GM21576 (cell line): ENCODE measurements at regions not wholly inside any gene's neighbourhood (a gene's known extent, or its start where the extent isn't known, plus 50 kb on each side); places are given as distances from the start of the nearest gene placed in this dataset.

Source experiments
- ATAC-seq: cut with Tn5 transposase; IDR thresholded peaks from one replicate; pipeline ENCODE4 v1.9.1; 2021; ENCODE audit warnings: mild to moderate bottlenecking, moderate library complexity; ENCODE audit not compliant: unreplicated experiment

DNA sequence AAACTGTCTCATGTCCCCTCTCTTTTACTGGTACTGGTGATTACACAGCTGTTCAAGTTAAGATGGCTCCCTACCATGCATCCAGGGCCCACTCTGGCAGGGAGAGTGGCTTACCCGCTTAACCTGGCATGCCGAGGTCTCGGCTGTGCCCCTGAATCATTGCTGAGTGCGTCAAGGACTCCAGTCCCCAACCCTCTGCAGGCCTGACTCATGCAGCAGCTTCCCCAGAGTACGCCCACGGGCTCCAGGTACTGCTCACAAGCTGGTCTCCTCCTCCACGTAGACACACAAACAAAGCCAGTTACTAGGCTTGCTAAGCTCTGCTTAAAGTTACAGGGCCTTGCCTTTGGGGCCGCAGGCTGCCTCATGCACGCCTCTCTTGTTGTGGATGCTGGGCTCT is 447.4 kb downstream of the COG6 start:
- ATAC-seq: no peak

DNA sequence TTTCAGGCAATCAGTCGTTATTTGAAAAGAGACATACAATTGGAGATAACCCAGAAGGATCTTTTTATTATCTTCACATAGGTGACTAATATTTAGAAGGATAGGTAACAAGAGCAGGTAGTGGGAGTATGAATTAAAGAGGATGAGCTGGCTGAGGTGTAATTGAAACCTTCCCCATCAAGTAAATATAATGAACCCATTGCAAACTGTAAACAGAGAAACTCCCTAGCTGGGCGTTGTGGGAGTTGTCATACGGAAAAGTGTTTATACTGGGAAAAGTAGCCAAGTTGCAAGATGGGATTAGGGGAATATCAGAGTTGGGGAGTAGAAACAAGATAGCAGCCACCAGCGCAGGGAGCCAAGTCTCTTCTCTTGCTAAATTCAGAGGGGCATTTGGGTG is 448.4 kb downstream of the COG6 start:
- ATAC-seq: no peak

DNA sequence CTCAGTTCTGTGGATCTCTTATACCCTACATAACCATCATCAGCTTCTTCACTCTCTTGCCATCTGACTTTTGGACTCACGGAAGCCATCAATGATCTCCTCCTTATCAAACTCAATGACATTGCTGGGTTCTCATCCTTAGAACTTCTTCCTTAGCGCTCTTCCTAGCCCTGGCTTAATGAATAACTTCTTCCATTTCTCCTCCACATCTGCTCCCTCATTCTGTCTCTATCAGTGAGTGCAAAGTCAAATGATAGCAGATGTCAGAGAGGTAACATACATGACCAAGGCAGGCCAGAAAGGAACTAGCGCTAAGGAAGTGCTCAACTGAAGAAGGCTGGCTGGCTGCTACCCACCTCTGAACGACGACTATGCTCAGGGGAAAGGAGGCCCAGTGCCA is 449.8 kb downstream of the COG6 start:
- ATAC-seq: no peak

- ATAC-seq: no peak
Measured at GRCh38 chr13:40109351-40109844, 453.9 kb downstream of the COG6 start.

- ATAC-seq: no peak
Measured at GRCh38 chr13:40113643-40114304, 458.3 kb downstream of the COG6 start.

DNA sequence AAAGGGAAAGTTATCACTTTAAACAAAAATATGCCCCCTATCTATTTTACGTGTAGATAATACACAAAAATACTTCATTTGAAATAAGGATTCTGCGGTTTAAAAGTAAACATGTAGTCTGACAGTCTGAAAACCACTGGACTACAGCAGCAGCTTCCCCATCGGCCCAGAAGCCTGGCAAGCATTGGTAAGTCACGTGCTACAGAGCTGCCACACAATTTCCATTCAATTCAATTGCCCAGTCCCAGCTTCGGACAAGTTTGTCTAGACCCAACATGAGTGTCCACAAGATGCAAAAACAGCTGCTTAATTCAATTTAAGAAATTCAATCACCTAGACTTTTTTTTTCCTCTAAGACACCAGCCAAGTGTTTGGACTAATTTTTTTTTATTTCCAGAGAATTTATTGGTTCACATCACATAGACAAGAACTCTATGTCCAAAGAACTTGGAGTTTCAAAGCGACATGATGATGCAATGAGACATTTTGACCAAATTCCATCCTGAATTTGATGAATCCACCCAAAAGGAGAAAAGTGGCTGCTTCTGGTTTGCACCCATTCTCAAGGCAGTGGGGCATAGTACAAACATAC is 458.9 kb downstream of the COG6 start:
- ATAC-seq: no peak

GRCh38 chr13:40115426-40115825 is 460.0 kb downstream of the COG6 start:
- ATAC-seq: no peak

DNA sequence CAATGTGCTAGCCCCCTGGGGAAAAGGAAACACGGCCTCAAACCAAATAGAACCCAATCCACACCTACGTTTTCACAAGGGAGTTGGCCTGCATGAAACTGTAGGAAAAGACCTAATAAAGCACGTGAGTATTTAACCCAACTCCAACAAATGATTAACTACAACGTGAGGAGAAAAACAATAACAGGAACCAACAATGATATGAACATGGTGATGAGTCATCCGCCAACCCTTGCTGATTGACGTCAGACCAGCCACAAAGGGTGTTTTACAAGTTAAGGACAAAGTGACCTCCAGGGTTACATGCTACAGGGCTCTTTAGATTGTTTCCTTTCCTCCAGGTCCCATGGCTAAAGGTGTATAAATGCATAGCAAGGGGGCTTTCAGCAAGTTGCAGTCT is 460.5 kb downstream of the COG6 start:
- ATAC-seq: no peak

DNA sequence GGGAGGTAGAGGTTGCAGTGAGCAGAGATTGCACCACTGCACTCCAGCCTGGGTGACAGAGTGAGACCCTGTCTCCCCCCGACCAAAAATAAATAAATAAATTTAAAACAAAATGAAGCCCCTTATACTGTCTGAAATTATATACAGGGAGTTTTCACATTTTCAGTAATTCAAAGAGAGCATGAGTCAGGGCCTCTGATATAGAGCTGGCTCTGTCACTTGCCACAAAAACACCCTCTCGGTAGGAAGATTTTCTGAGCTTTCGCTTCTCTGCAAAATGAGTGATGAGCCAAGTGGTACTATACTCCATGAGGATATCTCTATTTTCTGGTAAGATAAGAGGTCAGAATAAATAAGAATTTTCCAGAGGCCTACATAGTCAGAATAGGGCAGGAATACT is 462.9 kb downstream of the COG6 start:
- no peak for ATAC-seq

DNA sequence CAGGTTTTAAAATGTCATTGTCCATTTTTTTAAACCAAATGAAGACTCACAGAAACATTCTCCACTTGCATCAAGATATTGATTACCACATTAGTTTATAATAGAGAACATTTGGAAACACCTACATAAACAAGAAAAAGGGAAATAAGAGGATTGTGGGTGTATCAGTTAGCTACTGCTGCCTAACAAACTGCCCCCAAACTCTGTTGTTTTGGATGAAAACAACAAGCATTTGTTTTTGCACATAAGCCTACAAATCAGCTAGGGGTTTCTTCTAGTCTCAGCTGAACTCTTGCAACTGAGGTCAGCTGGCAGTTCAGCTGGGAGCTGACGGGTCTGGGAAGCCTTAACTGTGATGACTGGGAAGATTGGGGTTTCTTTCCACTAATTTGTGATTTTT is 464.4 kb downstream of the COG6 start:
- ATAC-seq: no peak

DNA sequence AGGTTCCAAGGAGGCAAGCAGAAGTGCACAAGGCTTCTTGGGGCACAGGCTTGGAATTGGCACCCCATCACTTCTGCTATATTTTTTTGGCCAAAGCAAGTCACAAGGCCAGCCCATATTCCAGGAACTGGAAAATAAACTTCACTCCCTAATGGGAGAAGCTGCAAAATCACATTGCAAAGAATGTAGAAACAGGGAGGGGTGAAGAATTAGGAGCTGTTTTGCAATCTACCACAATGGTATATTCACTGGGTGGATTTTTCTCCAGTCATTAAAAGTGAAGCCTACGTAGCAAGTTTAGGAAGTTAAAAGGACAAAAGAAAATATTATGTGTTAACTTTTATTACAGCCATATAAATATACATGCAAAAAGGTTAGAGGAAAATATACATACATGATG is 464.8 kb downstream of the COG6 start:
- ATAC-seq: no peak

- no peak for ATAC-seq
Measured at GRCh38 chr13:40120781-40121180, 465.3 kb downstream of the COG6 start.

GRCh38 chr13:40121722-40122121 is 466.3 kb downstream of the COG6 start:
- no peak for ATAC-seq

GRCh38 chr13:40123962-40124632 is 468.6 kb downstream of the COG6 start:
- ATAC-seq: no peak

DNA sequence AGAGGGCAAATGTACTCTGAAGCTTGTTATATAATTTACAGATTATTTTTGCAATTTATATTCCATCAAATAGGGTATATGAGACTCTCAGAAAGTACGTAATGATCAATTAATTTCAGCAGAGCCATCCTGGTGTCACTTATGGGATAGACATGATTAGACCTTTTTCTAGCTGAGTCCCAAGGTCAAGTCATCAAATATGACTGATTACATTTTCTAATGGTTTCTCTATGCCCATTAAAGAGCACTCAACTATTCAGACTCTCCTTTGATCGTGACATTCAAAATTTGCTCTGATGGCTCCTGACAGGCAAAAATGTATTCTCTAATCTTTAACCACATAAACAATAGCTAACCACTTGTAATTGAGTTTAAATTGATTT is 469.2 kb downstream of the COG6 start:
- ATAC-seq: no peak

DNA sequence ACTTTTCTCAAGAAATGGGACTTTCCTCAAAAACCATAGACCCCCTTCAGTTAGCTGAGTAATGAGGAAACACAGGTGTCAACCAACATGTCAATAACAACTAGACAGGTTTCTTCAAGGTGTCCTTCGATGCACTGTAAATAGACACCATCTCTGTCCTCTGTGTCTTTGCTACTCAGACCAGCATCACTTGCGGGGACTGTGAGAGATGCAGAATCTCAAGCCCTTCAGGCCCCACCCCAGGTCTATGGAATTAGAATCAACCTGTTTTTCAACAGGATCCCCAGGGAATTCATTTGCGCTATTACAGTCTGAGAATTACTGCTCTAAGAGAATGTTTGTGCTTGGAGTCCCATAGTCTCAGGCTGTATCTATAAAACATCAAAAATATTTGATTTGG is 469.9 kb downstream of the COG6 start:
- ATAC-seq: no peak

GRCh38 chr13:40126306-40127085 is 471.0 kb downstream of the COG6 start:
- ATAC-seq: no peak

DNA sequence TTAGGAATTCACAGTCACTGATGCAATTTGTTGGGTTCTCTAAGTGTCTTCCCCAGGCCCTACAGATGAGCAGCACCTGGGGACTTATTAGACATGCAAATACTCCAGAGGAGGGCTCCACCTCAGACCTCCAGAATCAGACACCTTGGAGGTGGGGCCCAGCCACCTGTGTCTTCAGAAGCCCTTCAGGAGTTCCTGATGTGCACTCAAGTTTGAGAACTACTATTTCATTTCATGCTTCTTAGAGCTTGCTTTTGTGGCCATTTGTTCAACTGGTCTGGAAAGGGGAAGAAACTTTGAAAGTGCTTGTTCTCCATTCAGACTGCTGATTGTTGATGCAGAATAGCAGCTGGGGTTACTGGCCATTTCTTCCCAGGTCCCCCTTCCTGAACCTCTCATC is 472.0 kb downstream of the COG6 start:
- no peak for ATAC-seq

DNA sequence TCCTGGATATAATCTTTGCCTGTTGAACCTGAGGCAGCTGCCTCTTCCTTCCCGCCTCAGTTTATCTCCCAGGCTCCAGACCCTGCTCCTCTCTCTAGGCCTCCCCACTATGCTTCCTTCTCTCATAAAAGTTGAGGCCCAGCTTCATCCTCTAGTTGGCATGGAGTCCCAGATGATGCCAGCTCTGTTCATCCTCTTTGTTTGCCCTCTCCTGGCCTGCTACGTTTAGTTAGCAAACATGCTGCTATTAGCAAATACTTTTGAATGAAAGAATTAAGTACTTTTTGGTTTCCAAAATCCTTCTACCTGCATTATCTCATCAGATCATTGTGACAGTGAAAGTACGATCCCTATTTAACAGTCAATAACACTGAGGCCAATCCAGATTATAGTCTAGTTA is 472.5 kb downstream of the COG6 start:
- ATAC-seq: no peak

GRCh38 chr13:40129467-40129866 is 474.0 kb downstream of the COG6 start:
- no peak for ATAC-seq

DNA sequence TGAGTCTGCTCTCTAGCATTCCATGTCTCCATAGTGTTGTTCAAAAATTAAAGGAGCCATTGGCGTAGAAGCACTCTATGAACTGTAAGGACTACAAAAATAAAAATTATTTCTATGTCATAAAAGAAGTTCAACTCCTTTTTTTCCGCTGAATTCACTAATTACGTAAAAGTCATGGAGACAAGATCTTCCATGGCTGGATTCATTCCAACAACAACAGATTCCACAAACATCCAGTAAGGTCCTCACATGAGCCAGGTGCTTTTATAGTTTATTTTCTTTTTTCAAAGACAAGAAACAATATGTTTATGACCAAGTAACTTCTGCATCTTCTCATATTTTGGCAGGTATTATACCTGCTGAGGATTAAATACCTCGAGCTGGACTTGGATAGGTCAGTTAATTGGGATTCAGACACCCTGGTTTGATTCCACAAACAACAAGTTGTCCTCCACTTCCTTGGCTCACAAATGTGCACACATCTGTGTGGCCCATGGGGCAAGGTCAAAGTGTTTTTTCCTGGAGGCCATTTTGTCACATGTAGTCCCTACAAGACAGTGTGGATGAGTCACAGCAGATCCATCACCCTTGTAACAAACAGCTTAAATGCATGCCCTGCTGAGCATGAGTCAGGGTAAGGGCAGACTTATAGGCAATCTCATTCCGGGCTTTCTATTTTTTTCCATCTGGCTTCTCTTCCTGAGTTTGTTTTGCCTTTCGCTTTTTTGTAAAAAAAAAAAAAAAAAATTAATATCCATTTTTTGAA is 475.6 kb downstream of the COG6 start:
- no peak for ATAC-seq
